Parathyroid adenoma (tissue), 2 donors: ENCODE measurements at regions not wholly inside any gene's neighbourhood (a gene's known extent, or its start where the extent isn't known, plus 50 kb on each side); places are given as distances from the start of the nearest gene placed in this dataset.

Experiments
- H2AFZ ChIP-seq: fragments of 300-600 bp; sonication (generic); one replicate; pipeline ENCODE4 v1.7.0; 2017; ENCODE audit warnings: antibody characterized with exemption, mild to moderate bottlenecking
- H3K27ac ChIP-seq: fragments of 300-600 bp; sonication (generic); one replicate; pipeline ENCODE4 v1.7.0; 2017
- H3K27me3 ChIP-seq: fragments of 300-600 bp; sonication (generic); one replicate; pipeline ENCODE4 v1.7.0; 2017; ENCODE audit warnings: low read length; ENCODE audit not compliant: control insufficient read depth, insufficient read depth
- H3K36me3 ChIP-seq: fragments of 300-600 bp; sonication (generic); one replicate; pipeline ENCODE4 v1.7.0; 2017; ENCODE audit warnings: low read length; ENCODE audit not compliant: control insufficient read depth, insufficient read depth
- H3K4me1 ChIP-seq: fragments of 300-600 bp; sonication (generic); one replicate; pipeline ENCODE4 v1.7.0; 2017; ENCODE audit warnings: control low read depth
- H3K4me2 ChIP-seq: fragments of 300-600 bp; sonication (generic); one replicate; pipeline ENCODE4 v1.7.0; 2017; ENCODE audit warnings: low read length
- H3K4me3 ChIP-seq: fragments of 300-600 bp; sonication (generic); one replicate; pipeline ENCODE4 v1.7.0; 2017; ENCODE audit warnings: low read depth, low read length
- H3K79me2 ChIP-seq: fragments of 300-600 bp; sonication (generic); one replicate; pipeline ENCODE4 v1.7.0; 2017; ENCODE audit warnings: control low read depth
- H3K9ac ChIP-seq: fragments of 300-600 bp; sonication (generic); one replicate; pipeline ENCODE4 v1.7.0; 2017; ENCODE audit warnings: mild to moderate bottlenecking
- H3K9me3 ChIP-seq: fragments of 300-600 bp; sonication (generic); one replicate; pipeline ENCODE4 v1.7.0; 2017; ENCODE audit warnings: low read length; ENCODE audit not compliant: control insufficient read depth
- TF ChIP-seq, protein P1 (sequence below): fragments of 300-600 bp; sonication (generic); IDR thresholded peaks from one replicate; pipeline ENCODE4 v1.7.0; 2017; ENCODE audit warnings: antibody characterized with exemption, mild to moderate bottlenecking
- donor health status: primary hyperparathyroidism.

- no peaks in the 10 kb centered on the region for H3K36me3 ChIP-seq
- no peak overlapping the region for H2AFZ ChIP-seq
- no peak overlapping the region for H3K4me3 ChIP-seq
- H3K9me3 ChIP-seq, result no peaks in the 10 kb centered on the region
- no peak overlapping the region for H3K27ac ChIP-seq
- no peaks in the 10 kb centered on the region for H3K4me1 ChIP-seq
- no peak overlapping the region for H3K9ac ChIP-seq
- H3K79me2 ChIP-seq, result no peaks in the 10 kb centered on the region
- TF ChIP-seq, protein P1, sequence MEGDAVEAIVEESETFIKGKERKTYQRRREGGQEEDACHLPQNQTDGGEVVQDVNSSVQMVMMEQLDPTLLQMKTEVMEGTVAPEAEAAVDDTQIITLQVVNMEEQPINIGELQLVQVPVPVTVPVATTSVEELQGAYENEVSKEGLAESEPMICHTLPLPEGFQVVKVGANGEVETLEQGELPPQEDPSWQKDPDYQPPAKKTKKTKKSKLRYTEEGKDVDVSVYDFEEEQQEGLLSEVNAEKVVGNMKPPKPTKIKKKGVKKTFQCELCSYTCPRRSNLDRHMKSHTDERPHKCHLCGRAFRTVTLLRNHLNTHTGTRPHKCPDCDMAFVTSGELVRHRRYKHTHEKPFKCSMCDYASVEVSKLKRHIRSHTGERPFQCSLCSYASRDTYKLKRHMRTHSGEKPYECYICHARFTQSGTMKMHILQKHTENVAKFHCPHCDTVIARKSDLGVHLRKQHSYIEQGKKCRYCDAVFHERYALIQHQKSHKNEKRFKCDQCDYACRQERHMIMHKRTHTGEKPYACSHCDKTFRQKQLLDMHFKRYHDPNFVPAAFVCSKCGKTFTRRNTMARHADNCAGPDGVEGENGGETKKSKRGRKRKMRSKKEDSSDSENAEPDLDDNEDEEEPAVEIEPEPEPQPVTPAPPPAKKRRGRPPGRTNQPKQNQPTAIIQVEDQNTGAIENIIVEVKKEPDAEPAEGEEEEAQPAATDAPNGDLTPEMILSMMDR, result no peak
- H3K4me2 ChIP-seq, result no peak overlapping the region
- no peaks in the 10 kb centered on the region for H3K27me3 ChIP-seq
Measured at GRCh38 chr7:52911326-52911725, 124.1 kb upstream of the POM121L12 start.

DNA sequence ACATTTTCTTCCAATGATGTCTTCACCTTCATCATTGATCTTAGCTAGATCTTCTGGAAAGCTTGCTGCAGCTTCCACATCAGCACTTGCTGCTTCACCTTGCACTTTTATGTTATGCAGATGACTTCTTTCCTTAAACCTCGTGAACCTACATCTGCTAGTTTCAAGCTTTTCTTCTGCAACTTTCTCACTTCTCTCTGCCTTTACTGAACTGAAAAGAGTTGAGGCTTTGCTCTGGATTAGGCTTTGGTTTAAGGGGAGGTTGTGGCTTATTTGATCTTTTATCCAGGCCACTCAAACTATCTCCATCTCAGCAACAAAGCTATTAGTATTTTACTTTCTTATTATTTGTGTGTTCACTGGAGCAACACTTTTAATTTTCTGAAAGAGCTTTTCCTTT lies 125.5 kb upstream of the POM121L12 start:
- Histone ChIP-seq H3K9me3 (no peaks in the 10 kb centered on the region), H3K4me1 (no peaks in the 10 kb centered on the region), H3K79me2 (no peaks in the 10 kb centered on the region), H3K27me3 (no peaks in the 10 kb centered on the region), H3K4me3 (no peak overlapping the region), H3K9ac (no peak overlapping the region), H3K4me2 (no peak overlapping the region), H3K36me3 (no peaks in the 10 kb centered on the region), H3K27ac (no peak overlapping the region), H2AFZ (no peak overlapping the region)
- TF ChIP-seq, protein P1, result no peak

GRCh38 chr7:52909131-52909530 lies 126.3 kb upstream of the POM121L12 start:
- Histone ChIP-seq H3K27me3 (no peaks in the 10 kb centered on the region), H3K4me3 (no peak overlapping the region), H3K4me1 (no peaks in the 10 kb centered on the region), H3K4me2 (no peak overlapping the region), H2AFZ (no peak overlapping the region), H3K27ac (no peak overlapping the region), H3K36me3 (no peaks in the 10 kb centered on the region), H3K9me3 (no peaks in the 10 kb centered on the region), H3K9ac (no peak overlapping the region), H3K79me2 (no peaks in the 10 kb centered on the region)
- TF ChIP-seq, protein P1, result no peak

DNA sequence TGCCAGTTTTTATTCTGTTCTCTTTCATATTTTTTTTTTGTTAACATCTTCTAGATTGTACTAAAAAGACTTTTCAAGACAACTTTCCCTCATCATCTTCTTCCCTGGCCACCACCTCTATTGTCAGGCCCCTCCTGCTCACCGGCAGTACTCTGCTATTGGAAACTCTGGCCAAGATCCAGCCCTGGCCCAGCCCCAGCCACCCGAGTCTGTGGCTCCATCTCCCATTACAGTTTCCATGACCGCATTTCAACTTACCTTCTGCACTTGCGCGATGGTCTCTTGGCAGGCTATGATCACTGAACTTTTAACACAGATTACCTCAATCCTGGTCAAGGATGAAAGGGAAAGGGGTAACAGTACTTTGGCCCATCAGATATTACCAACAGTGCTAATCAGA lies 137.7 kb upstream of the POM121L12 start:
- no peak overlapping the region for H3K4me3 ChIP-seq
- no peaks in the 10 kb centered on the region for H3K9me3 ChIP-seq
- H3K4me2 ChIP-seq, result no peak overlapping the region
- H3K36me3 ChIP-seq, result no peaks in the 10 kb centered on the region
- H3K4me1 ChIP-seq, result no peaks in the 10 kb centered on the region
- H2AFZ ChIP-seq, result no peak overlapping the region
- TF ChIP-seq, protein P1, result no peak
- H3K27me3 ChIP-seq, result no peaks in the 10 kb centered on the region
- no peak overlapping the region for H3K9ac ChIP-seq
- H3K79me2 ChIP-seq, result no peaks in the 10 kb centered on the region
- no peak overlapping the region for H3K27ac ChIP-seq

DNA sequence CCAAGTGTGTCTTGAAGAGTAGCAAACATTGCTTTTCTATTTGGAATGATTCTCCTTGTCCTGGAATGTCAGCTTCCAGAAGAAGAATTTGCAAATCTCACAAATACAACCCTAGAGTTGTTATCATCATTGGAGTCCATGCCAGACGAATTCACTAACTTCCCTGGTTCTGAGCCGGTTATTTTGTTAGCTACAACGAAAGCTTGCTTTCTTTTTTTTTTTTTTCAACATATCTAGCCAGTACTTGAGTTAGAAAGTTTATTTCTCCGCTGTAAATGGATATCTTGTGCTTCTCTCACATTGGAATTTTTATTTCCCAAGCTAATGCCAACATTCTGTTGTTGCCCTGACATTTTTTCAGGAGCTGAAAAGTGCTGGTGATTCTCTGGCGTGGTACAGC lies 138.1 kb upstream of the POM121L12 start:
- no peak overlapping the region for H3K4me2 ChIP-seq
- H3K27me3 ChIP-seq, result no peaks in the 10 kb centered on the region
- no peak overlapping the region for H3K4me3 ChIP-seq

More for the DNA sequence above, 138.1 kb upstream of the POM121L12 start:
- Histone ChIP-seq H3K36me3 (no peaks in the 10 kb centered on the region), H2AFZ (no peak overlapping the region), H3K27ac (no peak overlapping the region), H3K79me2 (no peaks in the 10 kb centered on the region), H3K4me1 (no peaks in the 10 kb centered on the region), H3K9ac (no peak overlapping the region), H3K9me3 (no peaks in the 10 kb centered on the region)
- TF ChIP-seq, protein P1, result no peak
